ENCODE measurements at regions not wholly inside any gene's neighbourhood (a gene's known extent, or its start where the extent isn't known, plus 50 kb on each side); places are given as distances from the start of the nearest gene placed in this dataset.

DNA sequence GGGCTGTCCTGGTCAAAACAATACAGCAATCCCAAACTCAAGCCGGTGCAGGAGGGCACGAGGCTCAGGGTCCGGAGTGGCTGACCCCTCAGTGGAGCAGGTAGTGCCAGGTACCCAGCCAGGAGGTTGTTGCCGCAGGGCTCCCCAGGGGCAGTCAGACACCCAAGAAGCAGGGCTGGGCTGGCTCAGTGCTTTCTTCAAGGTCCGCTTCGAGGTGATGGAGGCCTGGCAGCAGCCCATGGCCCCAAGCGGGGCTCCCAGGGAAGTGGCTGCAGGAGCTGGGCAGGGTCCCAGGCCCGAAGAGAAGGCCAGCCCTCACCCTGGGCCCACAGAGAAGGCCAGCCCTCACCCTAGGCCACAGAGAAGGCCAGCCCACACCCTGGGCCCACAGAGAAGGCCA is 55.3 kb upstream of the COPS8 start:
- DNase-seq (ENCODE audit: low read depth) = no peak

GRCh38 chr2:237033536-237034060 is 52.1 kb upstream of the COPS8 start:
- DNase-seq (ENCODE audit: low read depth) = no peak

DNA sequence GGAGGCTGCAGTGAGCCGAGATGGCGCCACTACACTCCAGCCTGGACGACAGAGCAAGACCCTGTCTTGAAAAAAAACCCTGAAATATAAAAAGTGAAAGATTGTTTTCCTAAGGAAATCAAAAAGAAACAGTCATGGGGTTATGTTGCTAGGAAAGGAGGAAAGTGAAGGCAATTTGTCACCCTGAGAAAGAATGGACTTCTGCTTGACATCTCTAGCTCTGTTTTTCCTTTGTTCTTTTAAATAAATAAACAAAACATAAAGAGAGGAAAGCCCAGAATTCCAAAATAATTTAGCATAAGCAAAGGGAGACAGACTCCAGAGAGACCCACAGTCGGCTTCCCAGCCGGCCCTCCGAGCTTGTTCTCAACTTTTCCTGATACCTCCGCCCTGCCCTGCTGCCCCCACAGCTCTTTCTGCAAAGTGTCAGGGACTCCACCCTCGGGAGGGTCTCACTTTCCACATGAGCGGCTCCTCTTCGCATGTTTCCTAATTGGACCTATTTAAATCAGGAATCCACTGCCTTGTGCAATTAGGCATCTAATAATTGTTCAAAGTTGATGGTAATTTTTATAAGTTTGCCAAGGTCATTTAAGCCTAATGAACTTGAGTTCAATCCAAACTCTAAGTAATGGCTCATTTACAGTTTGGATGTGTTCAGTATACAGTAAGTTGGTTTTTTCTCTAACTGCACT is 49.8 kb upstream of the COPS8 start:
- no peak for DNase-seq (ENCODE audit: low read depth)
